GM21786 (cell line): ENCODE measurements at regions not wholly inside any gene's neighbourhood (a gene's known extent, or its start where the extent isn't known, plus 50 kb on each side); places are given as distances from the start of the nearest gene placed in this dataset.

Experiments
- ATAC-seq: cut with Tn5 transposase; IDR thresholded peaks from one replicate; pipeline ENCODE4 v1.9.1; 2021; ENCODE audit not compliant: unreplicated experiment

GRCh38 chr6:87995461-87995860, 52.2 kb upstream of the SPACA1 start:
- no peak for ATAC-seq

GRCh38 chr6:87993356-87993755, 54.3 kb upstream of the SPACA1 start:
- ATAC-seq, result no peak

- no peak for ATAC-seq
These were observed 56.8 kb upstream of the SPACA1 start for GRCh38 chr6:87990871-87991270.

GRCh38 chr6:87982134-87982533, 65.5 kb upstream of the SPACA1 start:
- no peak for ATAC-seq

- no peak for ATAC-seq
These were observed 67.9 kb upstream of the SPACA1 start for GRCh38 chr6:87979737-87980136.

- no peak for ATAC-seq
These were observed 71.0 kb upstream of the SPACA1 start for GRCh38 chr6:87976616-87977015.

GRCh38 chr6:87975561-87975960, 72.1 kb upstream of the SPACA1 start:
- no peak for ATAC-seq

GRCh38 chr6:87972279-87972678, 75.4 kb upstream of the SPACA1 start:
- ATAC-seq, result no peak

GRCh38 chr6:87971605-87972262, 75.9 kb upstream of the SPACA1 start:
- no peak for ATAC-seq

GRCh38 chr6:87968435-87969278, 79.0 kb upstream of the SPACA1 start:
- ATAC-seq, result peak; percentile 56

- ATAC-seq, result no peak
These were observed 81.8 kb upstream of the SPACA1 start for GRCh38 chr6:87965806-87966205.

GRCh38 chr6:87959083-87959482, 88.6 kb upstream of the SPACA1 start:
- no peak for ATAC-seq

GRCh38 chr6:87951751-87952150, 95.9 kb upstream of the SPACA1 start:
- no peak for ATAC-seq

GRCh38 chr6:87950614-87951013, 97.0 kb upstream of the SPACA1 start:
- ATAC-seq, result no peak

GRCh38 chr6:87949194-87949593, 98.4 kb upstream of the SPACA1 start:
- no peak for ATAC-seq

- no peak for ATAC-seq
These were observed 101.0 kb upstream of the SPACA1 start for GRCh38 chr6:87946669-87947068.

- no peak for ATAC-seq
These were observed 101.7 kb upstream of the SPACA1 start for GRCh38 chr6:87945966-87946365.

GRCh38 chr6:87945181-87945580, 102.5 kb upstream of the SPACA1 start:
- ATAC-seq, result no peak

- ATAC-seq, result no peak
These were observed 103.1 kb upstream of the SPACA1 start for GRCh38 chr6:87944541-87944954.

- ATAC-seq, result no peak
These were observed 104.5 kb upstream of the SPACA1 start for GRCh38 chr6:87943191-87943590.

GRCh38 chr6:87941556-87942358, 105.9 kb upstream of the SPACA1 start:
- no peak for ATAC-seq

- ATAC-seq, result no peak
These were observed 107.9 kb upstream of the SPACA1 start for GRCh38 chr6:87939776-87940175.
